SK-N-MC (cell line): ENCODE measurements at regions not wholly inside any gene's neighbourhood (a gene's known extent, or its start where the extent isn't known, plus 50 kb on each side); places are given as distances from the start of the nearest gene placed in this dataset.

ENCODE experiments used
- EZH2 ChIP-seq: fragments of 200-600 bp; sonication (generic); IDR thresholded peaks from one replicate; pipeline ENCODE4 v1.6.1; 2017; ENCODE audit warnings: antibody characterized with exemption
- POLR2AphosphoS5 ChIP-seq: IDR thresholded peaks from 2 replicates; pipeline ENCODE4 v1.6.1; 2012; ENCODE audit warnings: mild to moderate bottlenecking, low read depth, low read length, borderline replicate concordance

DNA sequence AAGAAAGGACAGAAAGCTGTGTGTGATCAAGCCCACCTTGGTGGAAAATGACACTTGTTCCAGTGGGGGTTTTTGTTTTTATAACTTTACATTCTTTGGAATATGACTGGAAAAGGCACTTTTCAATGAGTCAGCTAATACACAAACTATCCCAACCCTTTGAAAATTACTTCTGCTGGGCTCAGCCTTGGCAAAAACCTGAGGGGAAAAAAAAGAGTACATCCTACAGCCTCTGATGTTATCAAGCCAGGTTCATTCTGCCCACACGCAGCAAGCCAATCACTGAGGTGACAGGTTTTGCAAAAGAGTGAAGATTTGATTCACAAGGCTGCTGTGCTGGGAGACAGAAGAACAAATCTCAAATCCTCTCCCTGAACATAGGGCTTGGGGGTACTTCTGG, 484.5 kb upstream of the ERCC4 start:
- TF ChIP-seq POLR2AphosphoS5: no peak
- no peak for TF ChIP-seq EZH2
